H9 (cell line): ENCODE measurements at regions not wholly inside any gene's neighbourhood (a gene's known extent, or its start where the extent isn't known, plus 50 kb on each side); places are given as distances from the start of the nearest gene placed in this dataset.

Experiments
- DNase-seq: peaks from one replicate; pipeline ENCODE4 v3.0.0-alpha.2; 2017
- H2AFZ ChIP-seq: one replicate; pipeline ENCODE4 v1.6.1; 2013; ENCODE audit warnings: mild to moderate bottlenecking, low read length, control low read depth, moderate library complexity
- H2AK5ac ChIP-seq: 2 replicates; pipeline ENCODE4 v1.6.1; 2013; ENCODE audit warnings: low read length, control low read depth, mixed read lengths; ENCODE audit not compliant: insufficient read length
- H2BK120ac ChIP-seq: one replicate; pipeline ENCODE4 v1.6.1; 2013; ENCODE audit warnings: low read depth, mild to moderate bottlenecking, low read length, control low read depth, inconsistent platforms; ENCODE audit not compliant: poor library complexity, severe bottlenecking
- H2BK12ac ChIP-seq: 2 replicates; pipeline ENCODE4 v1.6.1; 2013; ENCODE audit warnings: low read length, control low read depth, mixed read lengths, low read depth; ENCODE audit not compliant: insufficient read length
- H2BK15ac ChIP-seq: 2 replicates; pipeline ENCODE4 v1.6.1; 2013; ENCODE audit warnings: low read depth, low read length, control low read depth
- H2BK20ac ChIP-seq: one replicate; pipeline ENCODE4 v1.6.1; 2013; ENCODE audit warnings: low read depth, mild to moderate bottlenecking, low read length, control low read depth, inconsistent platforms; ENCODE audit not compliant: poor library complexity, severe bottlenecking
- H2BK5ac ChIP-seq: 2 replicates; pipeline ENCODE4 v1.6.1; 2013; ENCODE audit warnings: low read length, control low read depth, mixed read lengths; ENCODE audit not compliant: insufficient read length
- H3K14ac ChIP-seq: 2 replicates; pipeline ENCODE4 v1.6.1; 2013; ENCODE audit warnings: low read length, control low read depth; ENCODE audit not compliant: insufficient read depth
- H3K18ac ChIP-seq: 2 replicates; pipeline ENCODE4 v1.6.1; 2013; ENCODE audit warnings: low read depth, mild to moderate bottlenecking, mixed read lengths, low read length, control low read depth; ENCODE audit not compliant: insufficient read length
- H3K23ac ChIP-seq: 2 replicates; pipeline ENCODE4 v1.6.1; 2013; ENCODE audit warnings: low read length, control low read depth, mixed read lengths, low read depth; ENCODE audit not compliant: insufficient read length
- H3K23me2 ChIP-seq: 2 replicates; pipeline ENCODE4 v1.6.1; 2013; ENCODE audit warnings: low read depth, mild to moderate bottlenecking, mixed read lengths, low read length, control low read depth; ENCODE audit not compliant: insufficient read length, poor library complexity, severe bottlenecking
- H3K27ac ChIP-seq: 2 replicates; pipeline ENCODE4 v1.5.1; 2013; ENCODE audit warnings: low read length, control low read depth, mixed read lengths, low read depth; ENCODE audit not compliant: insufficient read length
- H3K27me3 ChIP-seq: 2 replicates; pipeline ENCODE4 v1.6.1; 2013; ENCODE audit warnings: low read length, control low read depth, inconsistent platforms; ENCODE audit not compliant: insufficient read depth
- H3K4ac ChIP-seq: 2 replicates; pipeline ENCODE4 v1.6.1; 2013; ENCODE audit warnings: low read depth, mild to moderate bottlenecking, control low read depth, inconsistent platforms, low read length, moderate library complexity
- H3K4me1 ChIP-seq: 2 replicates; pipeline ENCODE4 v1.6.1; 2013; ENCODE audit warnings: low read length, control low read depth, inconsistent platforms; ENCODE audit not compliant: insufficient read depth
- H3K4me2 ChIP-seq: 2 replicates; pipeline ENCODE4 v1.6.1; 2013; ENCODE audit warnings: low read length, control low read depth, mixed read lengths; ENCODE audit not compliant: insufficient read length, insufficient read depth
- H3K56ac ChIP-seq: 2 replicates; pipeline ENCODE4 v1.6.1; 2013; ENCODE audit warnings: low read depth, mild to moderate bottlenecking, mixed read lengths, low read length, control low read depth; ENCODE audit not compliant: insufficient read length
- H3K79me1 ChIP-seq: 2 replicates; pipeline ENCODE4 v1.6.1; 2013; ENCODE audit warnings: low read depth, mild to moderate bottlenecking, moderate library complexity, low read length, control low read depth, inconsistent platforms; ENCODE audit not compliant: insufficient read depth, poor library complexity, severe bottlenecking
- H3K79me2 ChIP-seq: 2 replicates; pipeline ENCODE4 v1.6.1; 2013; ENCODE audit warnings: low read length, control low read depth, inconsistent platforms; ENCODE audit not compliant: insufficient read depth
- H3K9ac ChIP-seq: 2 replicates; pipeline ENCODE4 v1.6.1; 2013; ENCODE audit warnings: low read length, control low read depth, mixed read lengths; ENCODE audit not compliant: insufficient read length; ENCODE audit errors: extremely low read depth
- H3K9me3 ChIP-seq: one replicate; pipeline ENCODE4 v1.6.1; 2013; ENCODE audit warnings: low read depth, low read length, inconsistent platforms; ENCODE audit not compliant: control insufficient read depth
- H3T11ph ChIP-seq: one replicate; pipeline ENCODE4 v1.6.1; 2013; ENCODE audit warnings: mild to moderate bottlenecking, low read length, control low read depth, inconsistent platforms
- H4K20me1 ChIP-seq: one replicate; pipeline ENCODE4 v1.6.1; 2013; ENCODE audit not compliant: control insufficient read depth, insufficient read length, insufficient read depth
- H4K5ac ChIP-seq: 2 replicates; pipeline ENCODE4 v1.6.1; 2013; ENCODE audit warnings: low read depth, mild to moderate bottlenecking, mixed read lengths, low read length, control low read depth; ENCODE audit not compliant: insufficient read length
- H4K8ac ChIP-seq: replicated peaks from 2 replicates; pipeline ENCODE4 v1.6.1; 2013; ENCODE audit warnings: low read length, control low read depth, mixed read lengths, low read depth; ENCODE audit not compliant: insufficient read length
- H4K91ac ChIP-seq: 2 replicates; pipeline ENCODE4 v1.6.1; 2013; ENCODE audit warnings: low read depth, mild to moderate bottlenecking, moderate library complexity, mixed read lengths, low read length, control low read depth; ENCODE audit not compliant: insufficient read length
- H3K27ac Mint-ChIP-seq, 3 experiments: 2 replicates in 2 of 3; 3 replicates in 1 of 3; pipeline ENCODE4 v1.8.0; 2020 to 2021; ENCODE audit warnings: mixed read lengths in 3 of 3, mild to moderate bottlenecking in 1 of 3, moderate library complexity in 1 of 3
- H3K27me3 Mint-ChIP-seq: 2 replicates; pipeline ENCODE4 v1.8.0; 2021; ENCODE audit warnings: low read depth, mild to moderate bottlenecking, moderate library complexity, mixed read lengths
- H3K36me3 Mint-ChIP-seq, 3 experiments: 2 replicates in 2 of 3; 3 replicates in 1 of 3; pipeline ENCODE4 v1.8.0; 2020 to 2021; ENCODE audit warnings: low read depth in 3 of 3, mixed read lengths in 3 of 3; ENCODE audit not compliant: insufficient read depth in 1 of 3
- H3K4me1 Mint-ChIP-seq, 2 experiments: 2 replicates each; pipeline ENCODE4 v1.8.0; 2020; ENCODE audit warnings: mixed read lengths in 2 of 2
- H3K4me3 Mint-ChIP-seq, 2 experiments: 2 replicates in 1 of 2; 3 replicates in 1 of 2; pipeline ENCODE4 v1.8.0; 2020 to 2021; ENCODE audit warnings: mild to moderate bottlenecking in 2 of 2, mixed read lengths in 2 of 2, moderate library complexity in 1 of 2
- H3K9me3 Mint-ChIP-seq, 2 experiments: 2 replicates in 1 of 2; 3 replicates in 1 of 2; pipeline ENCODE4 v1.8.0; 2020; ENCODE audit warnings: mild to moderate bottlenecking in 2 of 2, mixed read lengths in 2 of 2, moderate library complexity in 1 of 2
- WGBS: extraction: QIAGEN DNeasy Blood & Tissue Kit; methylation state at CpG from one replicate; pipeline ENCODE4 v1.1.7; 2013; ENCODE audit warnings: missing lambda C conversion rate, low lambda C conversion rate, mixed read lengths; ENCODE audit not compliant: insufficient read length; ENCODE audit errors: extremely low coverage; 5-methylcytosine and 5-hydroxymethylcytosine counted together
- TF ChIP-seq, protein P1 (sequence below): fragments of 200-600 bp; sonication (generic); conservative IDR thresholded peaks from 3 replicates; pipeline ENCODE4 v1.8.0; 2021; ENCODE audit warnings: antibody characterized with exemption, mild to moderate bottlenecking

GRCh38 chr9:94472806-94473360 lies 82.0 kb upstream of the PCAT7 start:
- H2AFZ ChIP-seq, result no peak overlapping the region
- H3K36me3 Mint-ChIP-seq, result peaks cover 22 to 32% (median 25%) of the 10 kb centered on the region in 3 experiments

More at GRCh38 chr9:94472806-94473360, 82.0 kb upstream of the PCAT7 start:
- no peak overlapping the region for H3K56ac ChIP-seq
- Mint-ChIP-seq H3K4me3 (no peak overlapping the region), H3K4me1 (no peaks in the 10 kb centered on the region), H3K27ac (no peak overlapping the region), H3K27me3 (no peaks in the 10 kb centered on the region; the same call in 1 of the 2 replicates), H3K9me3 (peaks cover 50 to 54% of the 10 kb centered on the region in 2 experiments)
- no CpG with 5 or more reads among the region's 4 CpGs for WGBS
- no peak overlapping the region for H3K9ac ChIP-seq
- TF ChIP-seq, protein P1, sequence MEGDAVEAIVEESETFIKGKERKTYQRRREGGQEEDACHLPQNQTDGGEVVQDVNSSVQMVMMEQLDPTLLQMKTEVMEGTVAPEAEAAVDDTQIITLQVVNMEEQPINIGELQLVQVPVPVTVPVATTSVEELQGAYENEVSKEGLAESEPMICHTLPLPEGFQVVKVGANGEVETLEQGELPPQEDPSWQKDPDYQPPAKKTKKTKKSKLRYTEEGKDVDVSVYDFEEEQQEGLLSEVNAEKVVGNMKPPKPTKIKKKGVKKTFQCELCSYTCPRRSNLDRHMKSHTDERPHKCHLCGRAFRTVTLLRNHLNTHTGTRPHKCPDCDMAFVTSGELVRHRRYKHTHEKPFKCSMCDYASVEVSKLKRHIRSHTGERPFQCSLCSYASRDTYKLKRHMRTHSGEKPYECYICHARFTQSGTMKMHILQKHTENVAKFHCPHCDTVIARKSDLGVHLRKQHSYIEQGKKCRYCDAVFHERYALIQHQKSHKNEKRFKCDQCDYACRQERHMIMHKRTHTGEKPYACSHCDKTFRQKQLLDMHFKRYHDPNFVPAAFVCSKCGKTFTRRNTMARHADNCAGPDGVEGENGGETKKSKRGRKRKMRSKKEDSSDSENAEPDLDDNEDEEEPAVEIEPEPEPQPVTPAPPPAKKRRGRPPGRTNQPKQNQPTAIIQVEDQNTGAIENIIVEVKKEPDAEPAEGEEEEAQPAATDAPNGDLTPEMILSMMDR, result no peak
- H3K18ac ChIP-seq, result no peak overlapping the region
- H3K14ac ChIP-seq, result no peak overlapping the region
- no peak for DNase-seq
- H3K4me2 ChIP-seq, result no peak overlapping the region
- H2BK20ac ChIP-seq, result no peak overlapping the region
- H3K79me1 ChIP-seq, result no peaks in the 10 kb centered on the region
- H2BK120ac ChIP-seq, result no peak overlapping the region
- H2BK5ac ChIP-seq, result no peak overlapping the region
- H3K27ac ChIP-seq, result no peak overlapping the region
- no peak overlapping the region for H3K4ac ChIP-seq
- H3K79me2 ChIP-seq, result no peaks in the 10 kb centered on the region
- no peak overlapping the region for H4K8ac ChIP-seq
- H2AK5ac ChIP-seq, result no peak overlapping the region
- H3K23me2 ChIP-seq, result no peaks in the 10 kb centered on the region
- H4K91ac ChIP-seq, result no peak overlapping the region
- no peak overlapping the region for H3K23ac ChIP-seq
- no peaks in the 10 kb centered on the region for H4K20me1 ChIP-seq
- no peak overlapping the region for H2BK12ac ChIP-seq
- H4K5ac ChIP-seq, result no peak overlapping the region
- H3K4me1 ChIP-seq, result no peaks in the 10 kb centered on the region
- H3K9me3 ChIP-seq, result peaks cover 18% of the 10 kb centered on the region
- H3K27me3 ChIP-seq, result no peaks in the 10 kb centered on the region
- H3T11ph ChIP-seq, result no peak overlapping the region
- no peak overlapping the region for H2BK15ac ChIP-seq
